SK-N-MC (cell line): ENCODE measurements at regions not wholly inside any gene's neighbourhood (a gene's known extent, or its start where the extent isn't known, plus 50 kb on each side); places are given as distances from the start of the nearest gene placed in this dataset.
"Not testable (repeated sequence)": the region's sequence is repeated elsewhere in the genome, so short reads cannot be mapped to it uniquely, and the experiment has no call there.

Experiments
- DNase-seq: peaks from one replicate; pipeline ENCODE4 v3.0.0-alpha.2; 2011; ENCODE audit warnings: low read depth, low spot score
- H3K27ac ChIP-seq: fragments of 200-600 bp; sonication (generic); 2 replicates; pipeline ENCODE4 v1.5.1; 2016; ENCODE audit warnings: mixed run types
- H3K36me3 ChIP-seq: fragments of 200-600 bp; sonication (generic); 2 replicates; pipeline ENCODE4 v1.6.1; 2017; ENCODE audit warnings: antibody characterized with exemption, low read length, mixed read lengths; ENCODE audit not compliant: insufficient read depth
- H3K4me3 ChIP-seq: fragments of 200-600 bp; sonication (generic); 2 replicates; pipeline ENCODE4 v1.5.1; 2016
- H3K9ac ChIP-seq: fragments of 200-600 bp; sonication (generic); 2 replicates; pipeline ENCODE4 v1.8.0; 2017; ENCODE audit warnings: mixed run types, mixed read lengths; ENCODE audit not compliant: insufficient read length
- H3K9me3 ChIP-seq: fragments of 200-600 bp; sonication (generic); 2 replicates; pipeline ENCODE4 v1.6.1; 2017; ENCODE audit warnings: low read depth, mild to moderate bottlenecking, antibody characterized with exemption, low read length, moderate library complexity, mixed read lengths
- EZH2 ChIP-seq: fragments of 200-600 bp; sonication (generic); IDR thresholded peaks from one replicate; pipeline ENCODE4 v1.6.1; 2017; ENCODE audit warnings: antibody characterized with exemption
- FOXP2 ChIP-seq: optimal IDR thresholded peaks from 2 replicates; pipeline ENCODE3; 2011; ENCODE audit warnings: mild to moderate bottlenecking, moderate library complexity; ENCODE audit not compliant: insufficient read depth; ENCODE audit errors: extremely low read length, control extremely low read depth
- POLR2AphosphoS5 ChIP-seq: IDR thresholded peaks from 2 replicates; pipeline ENCODE4 v1.6.1; 2012; ENCODE audit warnings: mild to moderate bottlenecking, low read depth, low read length, borderline replicate concordance

- Histone ChIP-seq H3K4me3 (no peak overlapping the region), H3K9ac (no peak overlapping the region), H3K36me3 (no peaks in the 10 kb centered on the region), H3K27ac (no peak overlapping the region), H3K9me3 (no peaks in the 10 kb centered on the region)
- DNase-seq, result no peak
- TF ChIP-seq EZH2 (no peak), FOXP2 (no peak), POLR2AphosphoS5 (no peak)
Observed at GRCh38 chr7:65798111-65799075, 74.5 kb upstream of the VKORC1L1 start.

GRCh38 chr7:65800191-65800590 is 72.7 kb upstream of the VKORC1L1 start:
- not testable (repeated sequence) for H3K27ac ChIP-seq, H3K4me3 ChIP-seq, H3K9ac ChIP-seq, H3K9me3 ChIP-seq, H3K36me3 ChIP-seq, DNase-seq

GRCh38 chr7:65800890-65801341 is 72.0 kb upstream of the VKORC1L1 start:
- no peak overlapping the region for H3K9ac ChIP-seq
- no peak for DNase-seq

GRCh38 chr7:65804887-65805286 is 68.0 kb upstream of the VKORC1L1 start:
- H3K27ac ChIP-seq, result no peak overlapping the region
- no peaks in the 10 kb centered on the region for H3K36me3 ChIP-seq
- no peaks in the 10 kb centered on the region for H3K9me3 ChIP-seq
- no peak overlapping the region for H3K4me3 ChIP-seq
- no peak for TF ChIP-seq POLR2AphosphoS5
- TF ChIP-seq EZH2, result no peak
- no peak for TF ChIP-seq FOXP2
- H3K9ac ChIP-seq, result no peak overlapping the region
- no peak for DNase-seq

More at GRCh38 chr7:65800890-65801341, 72.0 kb upstream of the VKORC1L1 start:
- no peak overlapping the region for H3K4me3 ChIP-seq
- H3K9me3 ChIP-seq, result no peaks in the 10 kb centered on the region
- H3K36me3 ChIP-seq, result no peaks in the 10 kb centered on the region
- no peak overlapping the region for H3K27ac ChIP-seq
- TF ChIP-seq POLR2AphosphoS5, result no peak
- no peak for TF ChIP-seq FOXP2
- no peak for TF ChIP-seq EZH2

- H3K27ac ChIP-seq, H3K9ac ChIP-seq, DNase-seq, H3K9me3 ChIP-seq, H3K4me3 ChIP-seq, H3K36me3 ChIP-seq: not testable (repeated sequence)
Observed at GRCh38 chr7:65807067-65807466, 65.8 kb upstream of the VKORC1L1 start.

GRCh38 chr7:65809259-65809981 is 63.5 kb upstream of the VKORC1L1 start:
- no peak overlapping the region for H3K27ac ChIP-seq
- no peak overlapping the region for H3K9ac ChIP-seq
- no peak for DNase-seq
- TF ChIP-seq POLR2AphosphoS5 (no peak), FOXP2 (no peak), EZH2 (no peak)
- no peak overlapping the region for H3K4me3 ChIP-seq
- no peaks in the 10 kb centered on the region for H3K36me3 ChIP-seq
- H3K9me3 ChIP-seq, result no peaks in the 10 kb centered on the region

- TF ChIP-seq POLR2AphosphoS5 (no peak), FOXP2 (no peak), EZH2 (no peak)
- Histone ChIP-seq H3K36me3 (no peaks in the 10 kb centered on the region), H3K27ac (no peak overlapping the region), H3K4me3 (no peak overlapping the region), H3K9me3 (no peaks in the 10 kb centered on the region), H3K9ac (no peak overlapping the region)
- no peak for DNase-seq
Observed at GRCh38 chr7:65809982-65810288, 62.9 kb upstream of the VKORC1L1 start.

GRCh38 chr7:65812281-65812680 is 60.6 kb upstream of the VKORC1L1 start:
- Histone ChIP-seq H3K4me3 (no peak overlapping the region), H3K27ac (no peak overlapping the region), H3K9me3 (no peaks in the 10 kb centered on the region), H3K9ac (no peak overlapping the region), H3K36me3 (no peaks in the 10 kb centered on the region)
- TF ChIP-seq POLR2AphosphoS5 (no peak), EZH2 (no peak), FOXP2 (no peak)
- DNase-seq, result no peak

GRCh38 chr7:65814556-65815167 is 58.2 kb upstream of the VKORC1L1 start:
- H3K27ac ChIP-seq, H3K9ac ChIP-seq, H3K36me3 ChIP-seq, H3K4me3 ChIP-seq, DNase-seq, H3K9me3 ChIP-seq: not testable (repeated sequence)
